HL-60 (cell line): ENCODE measurements at regions not wholly inside any gene's neighbourhood (a gene's known extent, or its start where the extent isn't known, plus 50 kb on each side); places are given as distances from the start of the nearest gene placed in this dataset.

Experiments
- DNase-seq, 2 experiments: peaks; one replicate each; pipeline ENCODE4 v3.0.0-alpha.2; 2010 to 2020; ENCODE audit warnings: low read depth in 1 of 2, low spot score in 1 of 2
- H3K27ac ChIP-seq: fragments of 250-450 bp; sonication (Bioruptor Pico); replicated peaks from 2 replicates; pipeline ENCODE4 v1.5.1; 2020; ENCODE audit warnings: mild to moderate bottlenecking, moderate library complexity
- H3K27me3 ChIP-seq: fragments of 250-450 bp; sonication (Bioruptor Pico); 2 replicates; pipeline ENCODE4 v1.5.1; 2021; ENCODE audit warnings: mild to moderate bottlenecking, moderate library complexity; ENCODE audit not compliant: insufficient read depth, poor library complexity, severe bottlenecking
- H3K4me3 ChIP-seq: replicated peaks from 2 replicates; pipeline ENCODE4 v1.5.1; 2011; ENCODE audit warnings: mild to moderate bottlenecking, control low read depth, low read length; ENCODE audit not compliant: insufficient read depth
- GABPA ChIP-seq: IDR thresholded peaks from 2 replicates; pipeline ENCODE4 v1.6.1; 2012; ENCODE audit warnings: low read depth
- POLR2AphosphoS5 ChIP-seq: IDR thresholded peaks from 2 replicates; pipeline ENCODE4 v1.6.1; 2012; ENCODE audit warnings: low read depth
- SPI1 ChIP-seq: IDR thresholded peaks from 2 replicates; pipeline ENCODE4 v1.6.1; 2012; ENCODE audit warnings: low read depth, mild to moderate bottlenecking, borderline replicate concordance
- TF ChIP-seq, protein P1 (sequence below): IDR thresholded peaks from 2 replicates; pipeline ENCODE4 v1.6.1; 2012; ENCODE audit warnings: low read depth; ENCODE audit not compliant: insufficient replicate concordance
- TF ChIP-seq, protein P2 (sequence below): IDR thresholded peaks from one replicate; pipeline ENCODE4 v1.5.1; 2011; ENCODE audit warnings: low read length, control low read depth, inconsistent platforms; ENCODE audit not compliant: insufficient read depth

DNA sequence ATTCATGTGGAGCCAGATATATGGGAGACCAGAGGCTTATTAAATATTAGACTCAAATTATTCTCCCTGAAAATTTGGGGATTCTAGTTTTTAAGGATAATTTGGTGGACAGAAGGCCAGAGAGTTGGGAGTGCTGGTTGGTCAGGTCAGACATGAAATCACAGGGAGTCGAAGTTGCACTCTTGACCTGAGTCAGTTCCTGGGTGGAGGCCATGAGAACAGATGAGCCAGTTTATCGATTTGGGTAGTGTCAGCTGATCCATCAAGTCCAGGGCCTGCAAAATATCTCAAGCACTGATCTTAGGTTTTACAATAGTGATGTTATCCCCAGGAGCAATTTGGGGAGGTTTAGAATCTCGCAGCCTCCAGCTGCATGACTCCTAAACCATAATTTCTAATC lies 563.5 kb upstream of the NRSN1 start:
- no peak overlapping the region for H3K4me3 ChIP-seq
- H3K27ac ChIP-seq, result no peak overlapping the region
- no peak for DNase-seq
- TF ChIP-seq GABPA (no peak), SPI1 (no peak), POLR2AphosphoS5 (no peak)
- TF ChIP-seq, protein P1, sequence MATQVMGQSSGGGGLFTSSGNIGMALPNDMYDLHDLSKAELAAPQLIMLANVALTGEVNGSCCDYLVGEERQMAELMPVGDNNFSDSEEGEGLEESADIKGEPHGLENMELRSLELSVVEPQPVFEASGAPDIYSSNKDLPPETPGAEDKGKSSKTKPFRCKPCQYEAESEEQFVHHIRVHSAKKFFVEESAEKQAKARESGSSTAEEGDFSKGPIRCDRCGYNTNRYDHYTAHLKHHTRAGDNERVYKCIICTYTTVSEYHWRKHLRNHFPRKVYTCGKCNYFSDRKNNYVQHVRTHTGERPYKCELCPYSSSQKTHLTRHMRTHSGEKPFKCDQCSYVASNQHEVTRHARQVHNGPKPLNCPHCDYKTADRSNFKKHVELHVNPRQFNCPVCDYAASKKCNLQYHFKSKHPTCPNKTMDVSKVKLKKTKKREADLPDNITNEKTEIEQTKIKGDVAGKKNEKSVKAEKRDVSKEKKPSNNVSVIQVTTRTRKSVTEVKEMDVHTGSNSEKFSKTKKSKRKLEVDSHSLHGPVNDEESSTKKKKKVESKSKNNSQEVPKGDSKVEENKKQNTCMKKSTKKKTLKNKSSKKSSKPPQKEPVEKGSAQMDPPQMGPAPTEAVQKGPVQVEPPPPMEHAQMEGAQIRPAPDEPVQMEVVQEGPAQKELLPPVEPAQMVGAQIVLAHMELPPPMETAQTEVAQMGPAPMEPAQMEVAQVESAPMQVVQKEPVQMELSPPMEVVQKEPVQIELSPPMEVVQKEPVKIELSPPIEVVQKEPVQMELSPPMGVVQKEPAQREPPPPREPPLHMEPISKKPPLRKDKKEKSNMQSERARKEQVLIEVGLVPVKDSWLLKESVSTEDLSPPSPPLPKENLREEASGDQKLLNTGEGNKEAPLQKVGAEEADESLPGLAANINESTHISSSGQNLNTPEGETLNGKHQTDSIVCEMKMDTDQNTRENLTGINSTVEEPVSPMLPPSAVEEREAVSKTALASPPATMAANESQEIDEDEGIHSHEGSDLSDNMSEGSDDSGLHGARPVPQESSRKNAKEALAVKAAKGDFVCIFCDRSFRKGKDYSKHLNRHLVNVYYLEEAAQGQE, result no peak
- TF ChIP-seq, protein P2, sequence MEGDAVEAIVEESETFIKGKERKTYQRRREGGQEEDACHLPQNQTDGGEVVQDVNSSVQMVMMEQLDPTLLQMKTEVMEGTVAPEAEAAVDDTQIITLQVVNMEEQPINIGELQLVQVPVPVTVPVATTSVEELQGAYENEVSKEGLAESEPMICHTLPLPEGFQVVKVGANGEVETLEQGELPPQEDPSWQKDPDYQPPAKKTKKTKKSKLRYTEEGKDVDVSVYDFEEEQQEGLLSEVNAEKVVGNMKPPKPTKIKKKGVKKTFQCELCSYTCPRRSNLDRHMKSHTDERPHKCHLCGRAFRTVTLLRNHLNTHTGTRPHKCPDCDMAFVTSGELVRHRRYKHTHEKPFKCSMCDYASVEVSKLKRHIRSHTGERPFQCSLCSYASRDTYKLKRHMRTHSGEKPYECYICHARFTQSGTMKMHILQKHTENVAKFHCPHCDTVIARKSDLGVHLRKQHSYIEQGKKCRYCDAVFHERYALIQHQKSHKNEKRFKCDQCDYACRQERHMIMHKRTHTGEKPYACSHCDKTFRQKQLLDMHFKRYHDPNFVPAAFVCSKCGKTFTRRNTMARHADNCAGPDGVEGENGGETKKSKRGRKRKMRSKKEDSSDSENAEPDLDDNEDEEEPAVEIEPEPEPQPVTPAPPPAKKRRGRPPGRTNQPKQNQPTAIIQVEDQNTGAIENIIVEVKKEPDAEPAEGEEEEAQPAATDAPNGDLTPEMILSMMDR, result no peak
- H3K27me3 ChIP-seq, result no peaks in the 10 kb centered on the region

DNA sequence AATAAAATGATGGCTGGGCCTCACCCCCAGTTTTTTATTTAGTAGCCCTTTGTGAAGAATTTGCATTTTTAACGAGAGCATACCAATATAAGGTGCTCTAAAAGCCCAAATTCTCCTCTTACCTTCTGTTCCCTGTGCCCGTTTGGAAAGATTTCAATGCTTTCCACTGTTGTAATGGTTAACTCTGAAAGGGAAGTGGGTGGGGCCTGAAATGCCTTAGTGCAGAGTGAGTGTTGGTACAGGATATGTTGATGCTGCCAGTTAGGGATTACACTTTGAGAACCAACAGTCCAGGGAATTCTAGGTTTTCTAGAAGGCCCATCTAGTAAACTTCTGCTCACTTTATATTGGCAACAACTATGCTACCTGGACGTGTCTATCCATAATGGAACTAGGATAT lies 562.7 kb upstream of the NRSN1 start:
- DNase-seq, result no peak
- Histone ChIP-seq H3K4me3 (no peak overlapping the region), H3K27me3 (no peaks in the 10 kb centered on the region), H3K27ac (no peak overlapping the region)
- no peak for TF ChIP-seq SPI1
- TF ChIP-seq, protein P2, result no peak
- no peak for TF ChIP-seq POLR2AphosphoS5
- TF ChIP-seq, protein P1, result no peak
- no peak for TF ChIP-seq GABPA

DNA sequence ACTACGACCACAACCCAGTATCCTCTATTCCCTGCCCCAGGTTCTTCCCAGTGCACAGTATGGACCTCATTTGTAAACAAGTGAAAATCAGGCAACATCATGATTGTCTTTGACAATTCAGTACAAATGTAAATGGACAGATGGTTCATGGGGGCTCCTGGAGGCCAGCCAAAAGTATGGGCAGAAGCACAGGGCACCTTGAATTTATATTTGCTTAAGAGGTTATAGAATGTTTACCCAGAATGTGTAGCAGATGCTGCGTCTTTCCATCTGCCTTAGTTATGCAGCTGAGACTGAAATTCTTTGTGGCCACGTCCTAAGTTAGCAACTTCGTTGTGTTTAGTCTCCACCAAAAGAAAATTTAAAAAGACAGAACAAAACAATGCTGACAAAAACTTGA lies 559.6 kb upstream of the NRSN1 start:
- Histone ChIP-seq H3K27ac (no peak overlapping the region), H3K27me3 (no peaks in the 10 kb centered on the region), H3K4me3 (no peak overlapping the region)
- DNase-seq, result no peak
- TF ChIP-seq GABPA, result no peak
- no peak for TF ChIP-seq POLR2AphosphoS5
- TF ChIP-seq, protein P1, result no peak
- TF ChIP-seq, protein P2, result no peak
- TF ChIP-seq SPI1, result no peak
